ENCODE measurements at regions not wholly inside any gene's neighbourhood (a gene's known extent, or its start where the extent isn't known, plus 50 kb on each side); places are given as distances from the start of the nearest gene placed in this dataset.

DNA sequence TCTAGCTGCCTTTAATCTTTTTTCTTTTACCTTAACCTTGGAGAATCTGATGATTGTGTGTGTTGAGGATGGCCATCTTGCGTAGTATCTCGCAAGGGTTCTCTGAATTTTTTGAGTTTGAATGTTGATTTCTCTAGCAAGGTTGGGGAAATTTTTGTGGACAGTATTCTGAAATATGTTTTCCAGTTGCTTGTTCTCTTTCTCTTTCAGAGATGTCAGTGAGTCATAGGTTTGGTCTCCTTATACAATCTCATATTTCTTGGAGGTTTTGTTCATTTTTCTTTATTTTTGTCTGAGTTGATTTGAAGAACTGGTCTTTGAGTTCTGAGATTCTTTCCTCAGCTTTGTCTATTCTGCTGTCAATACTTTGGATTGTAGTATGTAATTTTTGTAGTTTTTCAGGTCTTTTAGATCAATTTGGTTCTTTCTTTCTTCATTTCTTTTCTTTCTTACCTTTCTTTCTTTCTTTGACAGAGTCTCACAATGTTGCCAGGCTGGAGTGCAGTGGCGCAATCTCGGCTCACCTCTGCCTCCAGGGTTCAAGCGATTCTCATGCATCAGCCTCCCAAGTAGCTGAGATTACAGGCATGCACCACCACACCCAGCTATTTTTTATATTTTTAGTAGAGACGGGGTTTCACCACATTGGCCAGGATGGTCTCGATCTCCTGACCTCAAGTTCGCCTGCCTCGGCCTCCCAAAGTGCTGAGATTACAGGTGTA, 366.4 kb upstream of the RASGRP1 start:
- POLR2A ChIA-PET: no interaction called here
- FAIRE-seq: no peak

DNA sequence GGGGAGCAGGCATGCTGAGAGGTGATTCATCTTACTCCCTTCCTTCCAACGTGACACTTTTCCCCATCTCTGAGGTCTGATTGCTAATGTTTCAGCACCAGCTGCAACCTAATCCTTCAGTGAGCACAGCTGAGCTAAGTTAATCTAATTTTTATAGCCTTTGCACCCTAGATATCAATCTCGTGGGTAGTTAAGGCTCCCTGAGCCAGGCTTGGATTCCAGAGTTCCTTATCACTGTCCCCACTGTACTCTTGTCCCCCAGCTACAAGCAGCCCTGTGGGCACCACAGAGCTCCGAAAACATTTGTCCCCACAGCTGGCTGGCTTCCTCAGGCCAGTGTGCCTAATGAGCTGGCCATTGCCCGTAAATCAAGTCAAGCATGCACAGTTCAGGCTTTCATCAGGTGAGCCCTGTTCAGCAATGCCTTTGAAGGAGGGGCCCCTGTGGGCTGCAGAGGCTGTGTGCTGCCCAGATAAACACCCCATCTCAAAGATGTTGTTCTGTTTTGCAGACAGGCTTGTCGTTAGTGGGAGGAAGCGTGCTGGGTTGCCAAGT, 376.9 kb upstream of the RASGRP1 start:
- Histone ChIP-seq H2AFZ (ENCODE audit: low read depth, low read length) (no peak overlapping the region), H3K4me1 (ENCODE audit: control insufficient read depth, extremely low read depth, insufficient read depth, low read length) (peaks cover 16% of the 10 kb centered on the region), H3K4me2 (ENCODE audit: insufficient read depth, low read length) (no peak overlapping the region), H3K27me3 (ENCODE audit: control insufficient read depth in 2 of 2, insufficient read depth in 2 of 2, low read length in 2 of 2) (no peaks in the 10 kb centered on the region), H3K9ac (replicated peaks; ENCODE audit: extremely low read depth, insufficient read depth, low read length) (no peak overlapping the region), H3K4me3 (replicated peaks in 1 of 3; ENCODE audit: insufficient read depth in 1 of 3, low read depth in 1 of 3, low read length in 3 of 3) (no peak overlapping the region), H3K9me3 (replicated peaks; ENCODE audit: control insufficient read depth, insufficient read depth, low read length) (no peaks in the 10 kb centered on the region), H3K27ac (ENCODE audit: insufficient read depth, low read depth, low read length) (no peak overlapping the region), H4K20me1 (replicated peaks; ENCODE audit: control insufficient read depth, extremely low read depth, insufficient read depth, low read length) (no peaks in the 10 kb centered on the region), H3K79me2 (ENCODE audit: control insufficient read depth, insufficient read depth, low read length) (no peaks in the 10 kb centered on the region), H3K36me3 (ENCODE audit: control insufficient read depth in 2 of 2, extremely low read depth in 1 of 2, insufficient read depth in 2 of 2, low read length in 2 of 2) (no peaks in the 10 kb centered on the region), H3K9me1 (replicated peaks; ENCODE audit: control insufficient read depth, extremely low read depth, insufficient read depth, low read length) (no peaks in the 10 kb centered on the region)
- dilution Hi-C loops (cut with MboI; ENCODE audit: extremely low pct_ligation_motif_present, low sequenced_read_pairs): no loop called here
- BruUV-seq (replicated peaks): no TSS peak
- FAIRE-seq (no peak), DNase-seq (ENCODE audit: low read depth, low spot score) (peak; percentile 25)
- ChIA-PET CTCF (interaction anchor here (1.2 to 1.7 kb wide), 4 partner anchors 10 to 133 kb away, joined by 3 to 5 read pairs (median 4); no protein-coding TSS in a partner anchor), POLR2A (no interaction called here)
- TF ChIP-seq JUN (IDR thresholded peaks at IDR 0.05; ENCODE audit: borderline replicate concordance, insufficient read depth, insufficient read length, low read depth): no peak
- TF ChIP-seq, protein P1, sequence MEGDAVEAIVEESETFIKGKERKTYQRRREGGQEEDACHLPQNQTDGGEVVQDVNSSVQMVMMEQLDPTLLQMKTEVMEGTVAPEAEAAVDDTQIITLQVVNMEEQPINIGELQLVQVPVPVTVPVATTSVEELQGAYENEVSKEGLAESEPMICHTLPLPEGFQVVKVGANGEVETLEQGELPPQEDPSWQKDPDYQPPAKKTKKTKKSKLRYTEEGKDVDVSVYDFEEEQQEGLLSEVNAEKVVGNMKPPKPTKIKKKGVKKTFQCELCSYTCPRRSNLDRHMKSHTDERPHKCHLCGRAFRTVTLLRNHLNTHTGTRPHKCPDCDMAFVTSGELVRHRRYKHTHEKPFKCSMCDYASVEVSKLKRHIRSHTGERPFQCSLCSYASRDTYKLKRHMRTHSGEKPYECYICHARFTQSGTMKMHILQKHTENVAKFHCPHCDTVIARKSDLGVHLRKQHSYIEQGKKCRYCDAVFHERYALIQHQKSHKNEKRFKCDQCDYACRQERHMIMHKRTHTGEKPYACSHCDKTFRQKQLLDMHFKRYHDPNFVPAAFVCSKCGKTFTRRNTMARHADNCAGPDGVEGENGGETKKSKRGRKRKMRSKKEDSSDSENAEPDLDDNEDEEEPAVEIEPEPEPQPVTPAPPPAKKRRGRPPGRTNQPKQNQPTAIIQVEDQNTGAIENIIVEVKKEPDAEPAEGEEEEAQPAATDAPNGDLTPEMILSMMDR (IDR thresholded peaks at IDR 0.05; ENCODE audit: extremely low read depth in 1 of 2, insufficient read depth in 1 of 2, low read depth in 1 of 2, low read length in 2 of 2): no peak
- TF ChIP-seq, protein P2, sequence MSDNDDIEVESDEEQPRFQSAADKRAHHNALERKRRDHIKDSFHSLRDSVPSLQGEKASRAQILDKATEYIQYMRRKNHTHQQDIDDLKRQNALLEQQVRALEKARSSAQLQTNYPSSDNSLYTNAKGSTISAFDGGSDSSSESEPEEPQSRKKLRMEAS (IDR thresholded peaks at IDR 0.05; ENCODE audit: insufficient read depth, insufficient read length): no peak
- no peak for TF ChIP-seq POLR2A (IDR thresholded peaks at IDR 0.05; ENCODE audit: low read depth, low read length)
- TF ChIP-seq MYC (IDR thresholded peaks at IDR 0.05; ENCODE audit: low read depth, low read length): no peak
- no peak for TF ChIP-seq EZH2 (IDR thresholded peaks at IDR 0.05; ENCODE audit: borderline replicate concordance, low read depth, low read length, severe bottlenecking)
- no peak for TF ChIP-seq POLR2AphosphoS5 (IDR thresholded peaks at IDR 0.05; ENCODE audit: insufficient read depth, low read depth, low read length)
- peak; percentile 16 for TF ChIP-seq GATA2 (IDR thresholded peaks at IDR 0.05; ENCODE audit: insufficient read depth, insufficient read length, low read depth, low read length)
- no peak for TF ChIP-seq FOS (IDR thresholded peaks at IDR 0.05; ENCODE audit: borderline replicate concordance, insufficient read depth, low read length)
- intact Hi-C loops (cut with micrococcal nuclease): no loop called here

More for the DNA sequence above, 366.4 kb upstream of the RASGRP1 start:
- dilution Hi-C loops (cut with MboI; ENCODE audit: extremely low pct_ligation_motif_present, low sequenced_read_pairs): no loop called here
- no peaks in the 10 kb centered on the region for H4K20me1 ChIP-seq (replicated peaks; ENCODE audit: control insufficient read depth, extremely low read depth, insufficient read depth, low read length)
- CTCF ChIA-PET: interaction anchor here (1.3 to 1.4 kb wide), 2 partner anchors 10 to 29 kb away, joined by 3 to 4 read pairs; no protein-coding TSS in a partner anchor
- intact Hi-C loops (cut with micrococcal nuclease): no loop called here
- no peak overlapping the region for H3K9ac ChIP-seq (replicated peaks; ENCODE audit: extremely low read depth, insufficient read depth, low read length)
- TF ChIP-seq POLR2A (IDR thresholded peaks at IDR 0.05; ENCODE audit: low read depth, low read length) (no peak), JUN (IDR thresholded peaks at IDR 0.05; ENCODE audit: borderline replicate concordance, insufficient read depth, insufficient read length, low read depth) (no peak)
- no peaks in the 10 kb centered on the region for H3K4me1 ChIP-seq (ENCODE audit: control insufficient read depth, extremely low read depth, insufficient read depth, low read length)
- H3K9me3 ChIP-seq (replicated peaks; ENCODE audit: control insufficient read depth, insufficient read depth, low read length): no peaks in the 10 kb centered on the region
- no peak for DNase-seq (ENCODE audit: low read depth, low spot score)
- H3K9me1 ChIP-seq (replicated peaks; ENCODE audit: control insufficient read depth, extremely low read depth, insufficient read depth, low read length): no peaks in the 10 kb centered on the region
- no peak overlapping the region for H2AFZ ChIP-seq (ENCODE audit: low read depth, low read length)
- no peaks in the 10 kb centered on the region for H3K27me3 ChIP-seq (ENCODE audit: control insufficient read depth in 2 of 2, insufficient read depth in 2 of 2, low read length in 2 of 2)
- H3K4me2 ChIP-seq (ENCODE audit: insufficient read depth, low read length): no peak overlapping the region
- H3K27ac ChIP-seq (ENCODE audit: insufficient read depth, low read depth, low read length): no peak overlapping the region
- no TSS peak for BruUV-seq (replicated peaks)
- H3K79me2 ChIP-seq (ENCODE audit: control insufficient read depth, insufficient read depth, low read length): no peaks in the 10 kb centered on the region
- no peaks in the 10 kb centered on the region for H3K36me3 ChIP-seq (ENCODE audit: control insufficient read depth in 2 of 2, extremely low read depth in 1 of 2, insufficient read depth in 2 of 2, low read length in 2 of 2)
- no peak overlapping the region for H3K4me3 ChIP-seq (replicated peaks in 1 of 3; ENCODE audit: insufficient read depth in 1 of 3, low read depth in 1 of 3, low read length in 3 of 3)

Measured in endothelial cell of umbilical vein (primary cell).